Liver (tissue), 3 donors: ENCODE measurements at regions not wholly inside any gene's neighbourhood (a gene's known extent, or its start where the extent isn't known, plus 50 kb on each side); places are given as distances from the start of the nearest gene placed in this dataset.

ENCODE experiments used
- CTCF ChIP-seq: fragments of 150-350 bp; IDR thresholded peaks from 2 replicates; pipeline ENCODE4 v1.5.1; 2017; ENCODE audit warnings: improper control_type of control experiment, low read depth, low read length; ENCODE audit not compliant: missing input control
- GABPA ChIP-seq, 2 donors: IDR thresholded peaks in 1 of 2; conservative IDR thresholded peaks in 1 of 2; 2 replicates each; pipeline ENCODE4 v1.6.1; 2016; ENCODE audit warnings: antibody characterized with exemption in 2 of 2, mild to moderate bottlenecking in 1 of 2, moderate library complexity in 1 of 2
- HNF4A ChIP-seq, 2 donors: conservative IDR thresholded peaks; 2 replicates each; pipeline ENCODE4 v1.6.1; 2016; ENCODE audit warnings: antibody characterized with exemption in 2 of 2, mild to moderate bottlenecking in 2 of 2
- HNF4G ChIP-seq: IDR thresholded peaks from 2 replicates; pipeline ENCODE4 v1.6.1; 2016; ENCODE audit warnings: antibody characterized with exemption
- JUND ChIP-seq, 2 donors: IDR thresholded peaks; 2 replicates each; pipeline ENCODE4 v1.6.1; 2016; ENCODE audit warnings: antibody characterized with exemption in 2 of 2
- RAD21 ChIP-seq, 2 donors: IDR thresholded peaks; 2 replicates each; pipeline ENCODE4 v1.6.1; 2016; ENCODE audit warnings: antibody characterized with exemption in 2 of 2, mild to moderate bottlenecking in 2 of 2
- TAF1 ChIP-seq: conservative IDR thresholded peaks from 2 replicates; pipeline ENCODE4 v1.6.1; 2016; ENCODE audit warnings: antibody characterized with exemption, mild to moderate bottlenecking
- YY1 ChIP-seq: IDR thresholded peaks from 2 replicates; pipeline ENCODE4 v1.6.1; 2016; ENCODE audit warnings: antibody characterized with exemption, mild to moderate bottlenecking
- TF ChIP-seq, protein P1 (sequence below): IDR thresholded peaks from 2 replicates; pipeline ENCODE4 v1.6.1; 2016; ENCODE audit warnings: antibody characterized with exemption
- donor health status: healthy.
- donor health status: healthy.

- TF ChIP-seq CTCF (no peak), GABPA (IDR thresholded peaks at IDR 0.05 in 1 of 2, conservative IDR thresholded peaks at IDR 0.05 in 1 of 2) (no peak), TAF1 (no peak), JUND (IDR thresholded peaks at IDR 0.05) (no peak), YY1 (no peak), RAD21 (IDR thresholded peaks at IDR 0.05) (no peak), HNF4G (no peak), HNF4A (conservative IDR thresholded peaks at IDR 0.05) (no peak)
- TF ChIP-seq, protein P1, sequence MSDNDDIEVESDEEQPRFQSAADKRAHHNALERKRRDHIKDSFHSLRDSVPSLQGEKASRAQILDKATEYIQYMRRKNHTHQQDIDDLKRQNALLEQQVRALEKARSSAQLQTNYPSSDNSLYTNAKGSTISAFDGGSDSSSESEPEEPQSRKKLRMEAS: no peak
These were observed 173.3 kb downstream of the PSAT1 start for GRCh38 chr9:78470216-78470615.
